Naive thymus-derived CD8-positive, alpha-beta T cell (primary cell): ENCODE measurements at regions not wholly inside any gene's neighbourhood (a gene's known extent, or its start where the extent isn't known, plus 50 kb on each side); places are given as distances from the start of the nearest gene placed in this dataset.

Experiments
- ATAC-seq, 2 donors: fragments of 150-1000 bp; cut with Tn5 transposase in 1 of 2; sonication (Bioruptor Pico), chemical (Tn5 transposase) in 1 of 2; 1 replicate in 1 of 2; 2 replicates in 1 of 2; pipeline ENCODE4 v1.10.0; 2021; ENCODE audit warnings: mild to moderate bottlenecking in 2 of 2, moderate library complexity in 2 of 2
- POLR2A ChIA-PET: fragments of 350-600 bp; sonication (Branson Sonifier 250); formaldehyde crosslinking; loops from one replicate; lab custom pipeline; 2021; ENCODE audit warnings: antibody characterized with exemption; lab: Charles Lee
- DNase-seq, 10 donors: peaks; one replicate each; pipeline versions ENCODE4 v3.0.0 to v3.0.0-alpha.2; 2020 to 2022
- H3K27ac Mint-ChIP-seq, 10 donors: one replicate each; pipeline ENCODE4 v1.8.0; 2020 to 2022; ENCODE audit warnings: mild to moderate bottlenecking in 10 of 10, mixed read lengths in 10 of 10, moderate library complexity in 4 of 10, inconsistent platforms in 1 of 10
- H3K27me3 Mint-ChIP-seq, 5 donors: one replicate each; pipeline ENCODE4 v1.8.0; 2021 to 2022; ENCODE audit warnings: mixed read lengths in 5 of 5
- H3K36me3 Mint-ChIP-seq, 3 donors: one replicate each; pipeline ENCODE4 v1.8.0; 2020 to 2022; ENCODE audit warnings: mixed read lengths in 3 of 3, mild to moderate bottlenecking in 2 of 3, inconsistent platforms in 1 of 3
- H3K4me1 Mint-ChIP-seq, 4 donors: one replicate each; pipeline ENCODE4 v1.8.0; 2021 to 2022; ENCODE audit warnings: mixed read lengths in 4 of 4
- H3K4me3 Mint-ChIP-seq, 10 donors: one replicate each; pipeline ENCODE4 v1.8.0; 2020 to 2022; ENCODE audit warnings: mild to moderate bottlenecking in 10 of 10, mixed read lengths in 10 of 10, moderate library complexity in 6 of 10, inconsistent platforms in 1 of 10
- H3K9me3 Mint-ChIP-seq, 9 donors: one replicate each; pipeline ENCODE4 v1.8.0; 2020 to 2022; ENCODE audit warnings: mixed read lengths in 9 of 9, mild to moderate bottlenecking in 3 of 9, inconsistent platforms in 1 of 9, moderate library complexity in 1 of 9

DNA sequence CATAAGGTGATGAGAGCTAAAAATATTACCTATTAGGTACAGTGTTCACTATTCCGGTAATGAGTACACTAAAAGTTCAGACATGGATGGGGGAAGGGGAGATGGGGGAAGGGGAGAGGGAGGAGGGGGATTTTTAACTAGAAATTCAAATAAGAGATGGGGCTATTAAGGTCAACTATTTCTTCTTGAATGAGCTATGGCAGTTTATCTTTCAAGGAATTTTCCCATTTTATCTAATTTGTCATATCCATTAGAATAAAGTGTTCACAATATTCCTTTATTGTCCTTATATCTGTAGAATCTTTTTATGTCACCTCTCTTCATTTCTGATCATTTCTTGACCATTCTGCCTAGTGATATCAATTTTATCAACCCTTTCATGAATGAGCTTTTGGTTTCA, 362.4 kb downstream of the SUCLA2 start:
- Mint-ChIP-seq H3K4me1 (no peaks in the 10 kb centered on the region), H3K9me3 (peaks cover 7 to 35% (median 14%) of the 10 kb centered on the region in 9 donors), H3K36me3 (peaks cover 0 to 6% (median 0%) of the 10 kb centered on the region in 3 donors), H3K27ac (no peak overlapping the region), H3K4me3 (no peak overlapping the region), H3K27me3 (peaks cover 0 to 13% (median 0%) of the 10 kb centered on the region in 5 donors)
- no peak for ATAC-seq
- no peak for DNase-seq
- POLR2A ChIA-PET = no interaction called here

DNA sequence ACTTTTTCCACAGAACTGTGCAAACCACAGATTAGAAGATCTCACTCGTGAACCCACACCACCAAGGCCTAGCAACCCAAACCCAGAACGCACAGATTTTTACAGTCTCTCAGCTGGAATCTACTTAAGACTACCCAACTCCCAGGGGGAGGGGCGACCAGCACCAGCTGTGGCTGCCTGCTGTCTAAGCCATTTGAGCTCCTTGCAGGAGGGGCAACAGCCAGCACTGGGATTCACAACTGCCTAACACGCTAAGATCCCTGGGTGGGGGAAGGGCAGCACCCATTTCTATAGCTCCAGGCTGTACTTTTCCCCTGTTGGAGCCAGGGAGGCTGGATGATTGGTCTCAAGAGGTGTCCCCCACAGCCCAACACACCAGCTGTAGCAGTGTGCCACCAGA, 368.8 kb downstream of the SUCLA2 start:
- peaks cover 8 to 61% (median 19%) of the 10 kb centered on the region in 9 donors for H3K9me3 Mint-ChIP-seq
- peaks cover 1 to 32% (median 8%) of the 10 kb centered on the region in 5 donors for H3K27me3 Mint-ChIP-seq
- no peak for ATAC-seq
- H3K4me3 Mint-ChIP-seq = no peak overlapping the region
- no peaks in the 10 kb centered on the region for H3K4me1 Mint-ChIP-seq
- POLR2A ChIA-PET = no interaction called here
- H3K36me3 Mint-ChIP-seq = peaks cover 0 to 6% (median 0%) of the 10 kb centered on the region in 3 donors
- H3K27ac Mint-ChIP-seq = no peak overlapping the region
- DNase-seq = no peak

DNA sequence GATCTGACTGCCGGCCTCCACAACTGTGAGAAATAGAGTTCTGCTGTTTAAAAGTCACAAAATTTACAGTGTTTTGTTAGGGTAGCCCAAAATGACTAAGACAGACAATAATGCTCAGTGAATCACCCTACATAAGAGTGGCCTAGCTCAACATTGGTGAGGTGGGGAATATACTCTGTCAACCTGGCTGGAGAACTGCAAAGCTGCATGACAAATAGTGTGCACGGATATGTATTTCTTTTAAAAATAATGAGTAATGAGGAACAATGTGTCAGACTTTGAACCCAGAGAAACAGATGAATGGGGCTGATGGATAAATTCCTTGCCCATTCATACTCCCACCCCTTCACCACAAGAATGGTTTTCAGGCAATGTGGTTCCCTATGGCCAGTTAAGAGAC, 372.4 kb downstream of the SUCLA2 start:
- Mint-ChIP-seq H3K4me1 (no peaks in the 10 kb centered on the region), H3K36me3 (no peaks in the 10 kb centered on the region), H3K27me3 (peaks cover 1 to 27% (median 8%) of the 10 kb centered on the region in 5 donors), H3K9me3 (peaks cover 0 to 38% (median 7%) of the 10 kb centered on the region in 9 donors), H3K4me3 (no peak overlapping the region), H3K27ac (no peak overlapping the region)
- DNase-seq (no peak), ATAC-seq (no peak)
- POLR2A ChIA-PET = no interaction called here

DNA sequence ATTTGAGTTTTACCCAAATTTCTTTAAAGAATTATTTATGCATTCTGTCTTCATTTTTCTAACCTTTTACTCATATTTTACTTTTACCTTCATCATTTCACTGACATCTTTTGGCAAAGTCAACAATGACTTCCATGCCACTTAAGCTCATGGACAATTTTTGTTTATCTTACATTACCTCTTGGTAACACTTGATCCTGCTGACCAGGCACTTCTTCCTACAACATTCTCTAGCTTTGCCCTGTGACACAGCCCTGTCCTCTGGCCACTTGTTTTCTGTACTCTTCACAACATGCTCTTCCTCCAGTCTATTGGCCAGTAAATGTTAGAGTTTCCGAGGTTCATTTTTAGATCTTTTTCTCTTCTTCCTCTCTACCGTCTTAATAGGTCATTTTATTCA, 377.2 kb downstream of the SUCLA2 start:
- Mint-ChIP-seq H3K4me1 (no peaks in the 10 kb centered on the region), H3K4me3 (no peak overlapping the region), H3K36me3 (no peaks in the 10 kb centered on the region), H3K9me3 (peaks cover 0 to 20% (median 2%) of the 10 kb centered on the region in 9 donors), H3K27me3 (peaks cover 2 to 14% (median 6%) of the 10 kb centered on the region in 5 donors), H3K27ac (no peak overlapping the region)
- DNase-seq = no peak
- ATAC-seq = no peak
- POLR2A ChIA-PET = no interaction called here

DNA sequence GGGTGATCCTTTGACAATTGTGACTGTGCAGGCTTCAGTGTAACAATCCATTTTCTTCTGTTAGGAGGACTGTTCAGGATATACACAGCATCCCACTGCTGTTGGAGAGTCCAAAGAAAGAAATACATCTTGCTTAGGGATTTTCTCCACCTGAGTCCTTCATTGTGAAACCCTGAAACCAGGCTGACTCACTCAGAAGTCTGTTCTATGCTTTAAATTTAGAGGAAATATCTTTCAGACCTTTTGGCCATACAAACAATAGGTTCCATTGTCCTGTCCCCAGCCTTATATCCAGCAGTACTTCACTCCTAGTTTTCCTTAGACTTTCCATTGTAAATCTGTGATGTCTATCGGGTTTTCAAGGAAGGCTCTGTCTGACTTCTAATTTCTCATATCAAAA, 379.1 kb downstream of the SUCLA2 start:
- Mint-ChIP-seq H3K27ac (no peak overlapping the region), H3K4me1 (no peaks in the 10 kb centered on the region), H3K4me3 (no peak overlapping the region), H3K27me3 (peaks cover 2 to 11% (median 10%) of the 10 kb centered on the region in 5 donors), H3K9me3 (peaks cover 0 to 11% (median 2%) of the 10 kb centered on the region in 9 donors), H3K36me3 (no peaks in the 10 kb centered on the region)
- POLR2A ChIA-PET = no interaction called here
- ATAC-seq = no peak
- no peak for DNase-seq

DNA sequence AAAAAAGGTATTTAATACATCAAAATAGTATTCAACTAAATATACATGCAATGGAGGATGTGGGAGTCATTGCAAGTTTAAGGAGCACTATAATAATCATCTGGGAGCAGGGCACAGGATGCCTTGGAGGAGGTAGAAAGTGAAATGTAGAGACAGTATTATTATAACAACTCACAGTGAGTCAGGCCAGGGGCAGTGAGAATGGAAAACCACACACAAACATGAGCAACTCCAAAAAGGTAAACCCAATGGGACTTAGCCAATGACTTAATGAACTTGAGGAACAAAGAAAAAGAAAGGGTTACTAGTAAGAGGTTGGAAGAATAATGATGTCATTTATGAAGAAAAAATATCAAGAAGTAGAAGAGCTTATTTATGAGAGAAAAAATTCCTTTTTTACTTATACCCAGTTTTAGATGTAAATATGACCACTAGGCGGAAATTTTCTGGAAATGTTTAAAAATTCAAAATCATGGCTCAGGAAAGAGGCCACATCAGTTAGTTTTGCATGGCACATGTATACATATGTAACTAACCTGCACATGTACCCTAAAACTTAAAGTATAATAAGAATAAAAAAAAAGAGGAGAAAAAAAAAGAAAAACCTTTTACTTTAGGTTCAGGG, 389.3 kb downstream of the SUCLA2 start:
- Mint-ChIP-seq H3K9me3 (peaks cover 0 to 27% (median 10%) of the 10 kb centered on the region in 9 donors), H3K27me3 (peaks cover 0 to 4% (median 0%) of the 10 kb centered on the region in 5 donors), H3K4me3 (no peak overlapping the region), H3K27ac (no peak overlapping the region), H3K36me3 (peaks cover 0 to 3% (median 0%) of the 10 kb centered on the region in 3 donors), H3K4me1 (no peaks in the 10 kb centered on the region)
- ATAC-seq (no peak), DNase-seq (no peak)
- POLR2A ChIA-PET = no interaction called here

DNA sequence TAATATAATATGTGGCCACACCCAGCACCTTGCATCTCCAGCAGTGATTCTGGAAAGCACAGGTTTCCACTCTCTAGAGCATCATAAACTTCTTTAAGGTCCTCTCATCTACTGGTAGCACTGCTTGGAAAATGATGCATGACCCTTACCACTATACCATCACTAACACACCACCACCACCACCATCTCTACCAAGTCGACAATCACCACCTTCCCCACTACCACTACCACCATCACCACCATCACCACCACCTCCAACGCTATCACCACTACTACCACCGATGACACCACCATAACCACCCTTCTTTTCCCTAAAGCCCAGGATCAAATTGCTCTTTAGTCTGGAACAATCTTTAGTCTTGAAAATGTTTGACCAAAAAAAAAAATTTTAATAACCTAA, 390.4 kb downstream of the SUCLA2 start:
- no peak overlapping the region for H3K4me3 Mint-ChIP-seq
- peaks cover 0 to 4% (median 0%) of the 10 kb centered on the region in 5 donors for H3K27me3 Mint-ChIP-seq
- POLR2A ChIA-PET = no interaction called here
- ATAC-seq (no peak), DNase-seq (no peak)
- no peak overlapping the region for H3K27ac Mint-ChIP-seq
- H3K4me1 Mint-ChIP-seq = no peaks in the 10 kb centered on the region
- H3K36me3 Mint-ChIP-seq = peaks cover 0 to 4% (median 0%) of the 10 kb centered on the region in 3 donors
- peaks cover 0 to 27% (median 10%) of the 10 kb centered on the region in 9 donors for H3K9me3 Mint-ChIP-seq

DNA sequence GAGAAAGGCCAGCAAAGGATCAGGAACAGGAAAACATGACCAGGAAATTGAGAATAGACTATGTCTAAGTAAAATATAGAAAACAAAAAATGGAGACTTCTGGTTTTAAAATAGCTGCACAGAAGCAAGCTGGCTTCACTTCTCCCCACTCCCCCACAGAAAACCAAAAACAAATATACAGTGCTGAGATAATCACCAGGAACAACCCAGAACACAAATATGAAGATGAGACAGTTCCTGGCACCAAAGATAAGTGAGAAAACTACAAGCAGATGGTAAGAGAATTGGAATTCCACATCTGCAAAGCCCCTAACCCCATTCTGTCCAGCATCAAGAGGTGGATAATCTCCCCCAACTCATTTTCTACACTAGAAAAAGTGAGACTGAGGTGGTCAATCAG, 397.7 kb downstream of the SUCLA2 start:
- no peak for DNase-seq
- no peak for ATAC-seq
- no peak overlapping the region for H3K4me3 Mint-ChIP-seq
- H3K36me3 Mint-ChIP-seq = peaks cover 0 to 15% (median 0%) of the 10 kb centered on the region in 3 donors
- H3K4me1 Mint-ChIP-seq = no peaks in the 10 kb centered on the region
- POLR2A ChIA-PET = no interaction called here
- peaks cover 0 to 27% (median 15%) of the 10 kb centered on the region in 9 donors for H3K9me3 Mint-ChIP-seq
- H3K27ac Mint-ChIP-seq = no peak overlapping the region
- peaks cover 0 to 6% (median 2%) of the 10 kb centered on the region in 5 donors for H3K27me3 Mint-ChIP-seq

DNA sequence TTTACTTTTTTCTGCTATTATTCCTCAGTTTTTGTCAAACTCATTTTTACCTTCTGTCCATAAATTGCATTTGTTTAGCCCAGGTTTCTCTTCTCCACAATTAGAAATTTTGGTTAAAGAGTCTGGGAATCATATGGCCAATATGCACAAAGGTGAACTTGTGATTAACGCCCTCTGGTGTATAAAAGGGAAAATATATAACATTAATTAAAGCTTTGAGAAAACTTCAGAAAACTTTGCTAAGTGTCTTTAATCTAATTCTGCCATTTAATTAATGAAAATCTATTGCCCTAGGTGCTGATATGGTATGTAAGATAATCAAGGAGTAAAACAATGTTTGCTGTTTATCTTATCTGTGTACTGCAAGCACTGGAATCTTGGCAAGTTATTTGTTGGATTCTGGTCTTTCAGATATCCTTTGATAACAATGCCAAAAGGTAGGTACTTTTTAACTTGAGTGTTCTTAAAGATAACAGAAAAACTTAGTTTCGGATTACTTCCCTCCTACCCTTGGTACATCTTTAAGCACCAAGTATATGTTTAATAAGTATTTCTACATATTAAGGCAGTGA, 402.6 kb downstream of the SUCLA2 start:
- Mint-ChIP-seq H3K27ac (no peak overlapping the region), H3K27me3 (peaks cover 0 to 6% (median 2%) of the 10 kb centered on the region in 5 donors), H3K4me1 (no peaks in the 10 kb centered on the region), H3K36me3 (peaks cover 0 to 6% (median 0%) of the 10 kb centered on the region in 3 donors), H3K4me3 (no peak overlapping the region), H3K9me3 (peaks cover 0 to 18% (median 10%) of the 10 kb centered on the region in 9 donors)
- no peak for ATAC-seq
- no peak for DNase-seq
- POLR2A ChIA-PET = no interaction called here

DNA sequence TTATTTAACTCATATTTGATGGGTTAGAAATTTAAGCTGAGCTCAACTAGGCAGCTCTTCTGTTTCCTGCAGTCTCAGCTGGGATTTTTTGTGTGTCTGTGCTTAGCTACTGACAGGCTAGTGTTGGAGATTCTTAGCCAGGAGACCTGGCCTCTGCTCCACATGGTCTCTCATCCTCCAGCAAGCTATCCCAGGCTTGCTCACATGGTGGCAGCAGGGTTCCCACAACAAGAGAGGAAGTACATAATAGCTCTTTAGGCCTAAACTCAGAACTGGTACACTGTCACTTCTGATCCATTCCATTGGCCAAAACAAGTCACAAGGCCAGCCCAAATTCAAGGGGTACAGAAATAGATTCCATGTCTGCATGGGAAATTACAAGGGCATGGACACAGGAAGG, 406.2 kb downstream of the SUCLA2 start:
- no peak for DNase-seq
- peaks cover 0 to 3% (median 0%) of the 10 kb centered on the region in 5 donors for H3K27me3 Mint-ChIP-seq
- H3K27ac Mint-ChIP-seq = no peak overlapping the region
- no peaks in the 10 kb centered on the region for H3K36me3 Mint-ChIP-seq
- POLR2A ChIA-PET = no interaction called here
- no peaks in the 10 kb centered on the region for H3K4me1 Mint-ChIP-seq
- H3K9me3 Mint-ChIP-seq = peaks cover 0 to 31% (median 11%) of the 10 kb centered on the region in 9 donors
- ATAC-seq = no peak
- H3K4me3 Mint-ChIP-seq = no peak overlapping the region

DNA sequence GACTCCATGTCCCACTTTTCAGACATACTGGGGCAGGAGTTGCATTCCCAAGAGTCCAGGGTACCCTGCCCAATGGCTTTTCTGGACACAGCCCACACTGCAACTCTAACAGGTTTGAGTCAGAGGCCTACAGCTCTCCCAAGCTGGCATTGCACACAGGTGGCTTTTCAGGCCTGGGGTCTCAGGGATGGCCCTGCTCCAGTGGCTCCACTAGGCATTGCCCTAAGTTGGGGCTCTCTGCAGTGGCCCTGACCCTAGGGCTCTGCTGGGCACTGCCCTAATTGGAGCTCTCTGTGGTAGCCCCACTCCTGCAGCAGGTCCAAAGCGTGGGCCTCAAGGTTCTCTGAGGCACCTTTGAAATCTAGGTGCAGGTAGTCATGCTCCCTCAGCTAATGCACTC, 408.8 kb downstream of the SUCLA2 start:
- DNase-seq (no peak), ATAC-seq (no peak)
- Mint-ChIP-seq H3K4me1 (no peaks in the 10 kb centered on the region), H3K27ac (no peak overlapping the region), H3K4me3 (no peak overlapping the region), H3K27me3 (no peaks in the 10 kb centered on the region), H3K36me3 (no peaks in the 10 kb centered on the region), H3K9me3 (peaks cover 2 to 40% (median 10%) of the 10 kb centered on the region in 9 donors)
- POLR2A ChIA-PET = no interaction called here

DNA sequence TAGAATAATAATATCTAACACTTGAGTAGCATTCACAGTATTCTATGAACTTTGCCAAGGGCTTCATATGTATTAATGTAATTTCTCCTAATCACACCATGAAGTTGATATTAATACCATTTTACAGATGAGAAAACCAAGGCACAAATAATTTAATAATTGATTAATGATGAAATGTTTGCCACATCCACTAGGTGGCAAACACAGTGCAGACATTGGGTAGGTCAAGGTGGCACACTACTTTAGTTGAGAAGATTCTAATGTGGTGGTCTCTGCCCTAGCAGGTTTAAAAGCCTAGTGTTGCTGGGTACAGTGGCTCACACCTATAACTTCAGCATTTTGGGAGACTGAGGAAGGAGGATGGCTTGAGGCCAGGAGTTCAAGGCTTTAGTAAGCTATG, 412.4 kb downstream of the SUCLA2 start:
- no peak overlapping the region for H3K27ac Mint-ChIP-seq
- DNase-seq (no peak), ATAC-seq (no peak)
- no peaks in the 10 kb centered on the region for H3K36me3 Mint-ChIP-seq
- no peaks in the 10 kb centered on the region for H3K4me1 Mint-ChIP-seq
- H3K27me3 Mint-ChIP-seq = no peaks in the 10 kb centered on the region
- POLR2A ChIA-PET = no interaction called here
- H3K4me3 Mint-ChIP-seq = no peak overlapping the region
- peaks cover 0 to 43% (median 8%) of the 10 kb centered on the region in 9 donors for H3K9me3 Mint-ChIP-seq

DNA sequence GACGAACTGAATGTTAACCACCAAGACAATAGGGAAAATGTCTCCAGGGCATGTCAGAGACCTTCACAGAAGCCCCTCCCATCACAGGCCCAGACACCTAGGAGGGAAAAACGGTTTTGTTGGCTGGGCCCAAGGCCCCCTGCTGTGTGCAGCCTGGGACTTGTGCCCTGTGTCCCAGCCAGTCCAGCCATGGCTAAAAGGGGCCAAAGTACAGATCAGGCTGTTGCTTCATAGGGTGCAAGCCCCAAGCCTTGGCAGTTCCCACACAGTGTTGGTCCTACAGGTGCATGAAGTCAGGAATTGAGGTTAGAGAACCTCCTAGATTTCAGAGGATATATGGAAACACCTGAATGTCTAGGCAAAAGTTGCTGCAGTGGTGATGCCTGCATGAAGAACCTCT, 428.7 kb downstream of the SUCLA2 start:
- DNase-seq = no peak
- no peak for ATAC-seq
- peaks cover 11 to 67% (median 28%) of the 10 kb centered on the region in 9 donors for H3K9me3 Mint-ChIP-seq

More for the DNA sequence above, 428.7 kb downstream of the SUCLA2 start:
- Mint-ChIP-seq H3K4me3 (no peak overlapping the region), H3K27me3 (peaks cover 0 to 2% (median 0%) of the 10 kb centered on the region in 5 donors), H3K27ac (no peak overlapping the region), H3K4me1 (no peaks in the 10 kb centered on the region), H3K36me3 (peaks cover 0 to 27% (median 0%) of the 10 kb centered on the region in 3 donors)
- POLR2A ChIA-PET = no interaction called here
